ENCODE measurements at regions not wholly inside any gene's neighbourhood (a gene's known extent, or its start where the extent isn't known, plus 50 kb on each side); places are given as distances from the start of the nearest gene placed in this dataset.

- Histone ChIP-seq H3K4me1 (replicated peaks in 1 of 4; ENCODE audit: control insufficient read depth in 3 of 4, insufficient read depth in 4 of 4, low read length in 3 of 4) (no peaks in the 10 kb centered on the region), H2BK15ac (ENCODE audit: low read length) (no peak overlapping the region), H3K36me3 (ENCODE audit: control insufficient read depth in 2 of 4, insufficient read depth in 4 of 4, low read length in 3 of 4) (no peaks in the 10 kb centered on the region), H2AFZ (ENCODE audit: low read length) (no peak overlapping the region), H2BK12ac (ENCODE audit: low read depth, low read length) (no peak overlapping the region), H3K4me2 (ENCODE audit: insufficient read depth in 1 of 2, low read depth in 2 of 2, low read length in 2 of 2) (no peak overlapping the region), H3K9ac (replicated peaks in 1 of 4; ENCODE audit: extremely low read depth in 1 of 4, low read depth in 3 of 4, low read length in 3 of 4) (no peak overlapping the region), H3K27me3 (replicated peaks in 1 of 4; ENCODE audit: control insufficient read depth in 3 of 4, extremely low read depth in 1 of 4, insufficient read depth in 3 of 4, low read length in 3 of 4) (no peaks in the 10 kb centered on the region), H3K23ac (ENCODE audit: insufficient read length) (no peak overlapping the region), H3K79me1 (ENCODE audit: low read depth, low read length) (no peaks in the 10 kb centered on the region), H2BK5ac (ENCODE audit: low read depth, low read length) (no peak overlapping the region), H2BK120ac (replicated peaks; ENCODE audit: low read depth, low read length) (no peak overlapping the region), H4K8ac (ENCODE audit: extremely low read depth, insufficient read depth, low read length) (no peak overlapping the region), H3K9me3 (ENCODE audit: insufficient read depth in 2 of 2, low read depth in 1 of 2, low read length in 1 of 2) (no peaks in the 10 kb centered on the region), H3K23me2 (ENCODE audit: low read depth, low read length) (no peaks in the 10 kb centered on the region), H4K5ac (ENCODE audit: insufficient read length, low read depth, low read length) (no peak overlapping the region), H3K4ac (replicated peaks; ENCODE audit: insufficient read length, low read depth, low read length) (no peak overlapping the region), H2BK20ac (ENCODE audit: low read length) (no peak overlapping the region), H4K20me1 (replicated peaks in 1 of 2; ENCODE audit: control insufficient read depth in 1 of 2, insufficient read depth in 2 of 2, low read length in 2 of 2) (no peaks in the 10 kb centered on the region), H3K56ac (replicated peaks; ENCODE audit: insufficient read length, low read depth, low read length) (no peak overlapping the region), H3K27ac (ENCODE audit: low read depth, low read length) (no peak overlapping the region), H3K4me3 (ENCODE audit: extremely low read depth in 1 of 4, insufficient read depth in 2 of 4, low read depth in 3 of 4, low read length in 4 of 4) (no peak overlapping the region), H2AK5ac (ENCODE audit: low read depth, low read length) (no peak overlapping the region), H3K14ac (ENCODE audit: insufficient read length) (no peak overlapping the region), H3K18ac (ENCODE audit: extremely low read depth, low read length) (no peak overlapping the region), H4K91ac (replicated peaks; ENCODE audit: insufficient read length, low read length) (no peak overlapping the region), H3K79me2 (ENCODE audit: control insufficient read depth in 1 of 2, insufficient read depth in 2 of 2, low read length in 2 of 2) (no peaks in the 10 kb centered on the region)
- WGBS, 2 experiments (ENCODE audit: extremely low coverage in 1 of 2, insufficient coverage in 1 of 2, insufficient read length in 1 of 2, insufficient replicate concordance in 2 of 2, low coverage in 1 of 2, low lambda C conversion rate in 2 of 2, missing lambda C conversion rate in 1 of 2), result 89% methylated on average over 2 of the region's 2 CpGs; no CpG with 5 or more reads in 1 of the 2 experiments
- ChIA-PET POLR2A (ENCODE audit: partially characterized antibody) (no interaction called here), CTCF (ENCODE audit: partially characterized antibody) (no interaction called here)
- FAIRE-seq (no peak), DNase-seq (ENCODE audit: low read depth in 1 of 2, low spot score in 2 of 2) (no peak)
- TF ChIP-seq ATF3 (IDR thresholded peaks at IDR 0.05; ENCODE audit: insufficient read depth, low read depth, low read length) (no peak), RFX5 (IDR thresholded peaks at IDR 0.05; ENCODE audit: borderline replicate concordance, low read depth, low read length) (no peak), CEBPB (IDR thresholded peaks at IDR 0.05; ENCODE audit: low read depth, low read length) (no peak)
Measured at GRCh38 chr6:81194374-81194773, 558.1 kb downstream of the TENT5A start.

Measured in H1 (cell line).